NCI-H187 (cell line): ENCODE measurements at regions not wholly inside any gene's neighbourhood (a gene's known extent, or its start where the extent isn't known, plus 50 kb on each side); places are given as distances from the start of the nearest gene placed in this dataset.

ENCODE experiments used
- DNase-seq, 2 experiments: peaks; one replicate each; lab custom pipeline; 2025; lab: John Stamatoyannopoulos, UW

GRCh38 chr2:128401680-128402079 lies 83.0 kb upstream of the HS6ST1 start:
- no peak for DNase-seq

GRCh38 chr2:128402911-128403670 lies 84.4 kb upstream of the HS6ST1 start:
- DNase-seq = no peak

- no peak for DNase-seq
Observed at GRCh38 chr2:128403814-128404708, 85.4 kb upstream of the HS6ST1 start.

GRCh38 chr2:128404709-128405466 lies 86.2 kb upstream of the HS6ST1 start:
- no peak for DNase-seq

- DNase-seq = no peak
Observed at GRCh38 chr2:128405467-128405900, 86.8 kb upstream of the HS6ST1 start.

GRCh38 chr2:128405981-128406613 lies 87.4 kb upstream of the HS6ST1 start:
- DNase-seq = no peak

DNA sequence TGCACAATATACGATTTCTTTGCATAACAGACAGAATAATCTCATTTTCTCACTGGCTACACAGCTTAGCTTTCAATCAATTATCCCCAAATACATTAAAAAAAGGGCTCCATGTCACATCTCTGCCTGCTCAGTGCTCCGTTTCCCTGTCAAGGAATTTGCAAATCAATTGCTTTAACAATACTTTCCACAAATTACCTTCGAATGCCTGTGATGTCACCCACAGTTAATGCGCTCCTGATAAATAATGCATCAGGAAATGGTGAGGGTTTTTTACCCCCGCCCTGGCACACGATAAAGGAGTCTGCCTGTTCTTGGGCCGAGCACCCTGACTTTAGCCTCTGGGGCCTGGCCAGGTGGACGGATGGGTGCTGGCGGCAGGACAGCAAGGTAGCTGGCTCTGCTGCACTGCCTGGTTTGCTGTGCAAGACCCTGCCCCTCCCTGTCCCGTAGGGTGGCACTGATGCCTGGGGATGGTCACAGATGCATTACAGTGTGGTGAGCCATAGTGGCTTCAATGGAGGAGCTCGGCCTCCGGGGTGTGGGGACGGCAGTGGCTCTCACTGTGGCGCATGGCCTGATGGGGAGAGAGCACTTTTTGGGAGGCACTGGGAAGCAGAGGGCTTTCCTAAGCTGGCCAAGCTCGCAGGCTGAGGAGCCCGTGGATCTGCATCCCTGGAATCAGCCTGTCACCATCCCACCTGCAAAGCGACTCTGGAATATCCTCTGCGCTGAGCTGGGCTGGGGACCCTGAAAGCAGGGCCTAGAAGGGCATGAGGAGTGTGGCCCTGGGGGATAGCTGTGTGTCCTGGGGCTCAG lies 88.3 kb upstream of the HS6ST1 start:
- no peak for DNase-seq

DNA sequence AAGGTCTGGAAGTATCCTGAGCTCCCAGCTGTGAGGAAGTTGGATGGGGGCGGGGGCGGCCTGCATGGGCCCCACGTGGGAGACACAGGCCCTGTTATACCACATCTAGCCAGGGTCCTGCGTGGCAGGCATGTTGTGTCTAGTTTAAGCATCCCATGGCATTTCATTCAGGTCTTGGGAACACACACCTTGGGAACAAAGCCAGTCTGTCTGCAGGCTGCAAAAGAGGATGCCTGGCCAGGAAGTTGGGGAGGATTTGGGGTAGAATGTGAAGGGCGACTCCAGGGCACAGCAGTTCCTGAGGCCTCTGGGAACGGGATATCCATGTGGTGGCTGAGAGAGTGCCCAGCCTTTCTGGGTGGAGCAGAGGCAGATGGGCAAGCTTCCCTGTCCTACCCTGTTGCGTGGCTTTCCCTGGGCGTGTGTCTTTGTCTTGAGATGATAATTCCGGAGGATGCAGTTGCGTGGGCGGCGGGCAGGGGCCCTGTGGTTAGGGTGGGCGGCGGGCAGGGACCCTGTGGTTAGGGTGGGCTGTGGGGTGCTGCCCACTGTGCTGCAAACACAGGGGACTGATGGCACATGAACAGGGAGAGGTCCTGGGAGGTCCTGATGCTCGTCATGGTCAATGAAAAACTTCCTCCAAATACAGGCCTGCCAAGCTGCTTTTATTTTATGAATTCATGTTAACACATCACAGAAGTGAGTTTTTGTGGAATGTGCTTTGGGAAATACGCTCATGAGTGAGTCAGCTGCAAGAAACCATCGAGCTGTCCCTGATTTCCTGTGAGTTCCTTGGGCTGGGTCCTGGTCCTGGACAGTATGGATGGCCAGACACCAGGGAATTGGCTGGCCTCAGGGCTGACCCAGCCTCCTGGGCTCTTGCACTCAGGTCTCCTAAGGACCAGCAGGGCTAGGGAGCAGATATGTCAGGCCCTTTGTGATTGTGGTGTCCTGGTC lies 90.0 kb upstream of the HS6ST1 start:
- DNase-seq = no peak

GRCh38 chr2:128409326-128410034 lies 90.8 kb upstream of the HS6ST1 start:
- DNase-seq = no peak

DNA sequence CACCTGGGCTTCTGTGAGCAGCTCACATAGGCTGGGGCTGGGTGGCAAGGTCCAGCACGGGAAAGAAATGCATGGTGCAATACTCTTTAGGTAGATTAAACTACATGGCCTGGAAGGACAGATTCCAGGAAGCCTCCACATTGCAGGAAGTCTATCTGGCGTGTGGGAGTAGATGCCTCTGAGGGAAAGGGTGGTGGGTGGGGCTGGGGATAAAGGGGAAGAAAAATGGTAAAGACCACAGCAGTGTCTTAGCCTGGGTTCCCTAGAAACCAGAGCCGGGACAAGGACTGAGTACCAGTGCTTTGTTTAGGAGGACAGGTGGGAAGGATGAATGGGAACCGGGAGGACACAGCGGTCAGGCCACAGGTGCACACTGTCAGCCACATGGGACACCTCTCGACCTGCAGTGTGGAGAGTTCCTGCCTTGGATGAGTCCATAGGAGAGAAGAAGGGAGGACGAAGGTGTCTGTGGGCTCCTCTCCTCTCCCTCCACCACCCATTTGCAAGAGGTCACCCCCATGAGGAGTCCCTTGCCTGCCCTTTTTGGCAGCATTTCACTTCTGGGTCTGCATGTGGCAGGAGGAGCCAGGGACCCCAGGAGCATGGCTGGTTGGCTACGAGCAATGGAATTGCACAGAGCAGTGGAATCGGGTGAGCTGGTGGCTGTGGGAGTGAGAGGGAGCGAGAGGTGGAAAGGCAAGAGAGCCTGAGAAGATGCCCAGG lies 91.5 kb upstream of the HS6ST1 start:
- DNase-seq = no peak

DNA sequence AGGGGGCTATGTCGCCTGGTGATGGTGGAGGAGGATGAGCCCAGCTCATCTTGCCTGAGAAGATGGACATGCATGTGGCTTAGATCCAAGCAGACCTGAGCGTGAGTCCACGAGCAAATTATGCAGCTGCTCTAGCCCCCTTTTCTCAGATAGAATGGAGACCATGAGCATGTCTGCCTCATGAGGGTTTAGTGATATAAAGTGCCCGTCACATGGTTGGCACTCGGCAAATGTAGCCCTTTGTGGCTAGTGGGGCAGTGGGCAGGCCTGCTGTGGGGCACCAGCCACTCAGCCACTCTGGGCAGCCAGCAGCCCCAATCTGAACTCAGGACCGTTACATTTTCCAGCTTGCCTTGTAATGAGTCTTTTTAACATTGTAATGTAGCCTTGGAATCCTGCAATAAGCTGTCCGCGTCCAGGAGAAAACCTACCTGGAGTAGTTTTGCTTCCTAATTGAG lies 92.1 kb upstream of the HS6ST1 start:
- no peak for DNase-seq

GRCh38 chr2:128411431-128411830 lies 92.8 kb upstream of the HS6ST1 start:
- no peak for DNase-seq

DNA sequence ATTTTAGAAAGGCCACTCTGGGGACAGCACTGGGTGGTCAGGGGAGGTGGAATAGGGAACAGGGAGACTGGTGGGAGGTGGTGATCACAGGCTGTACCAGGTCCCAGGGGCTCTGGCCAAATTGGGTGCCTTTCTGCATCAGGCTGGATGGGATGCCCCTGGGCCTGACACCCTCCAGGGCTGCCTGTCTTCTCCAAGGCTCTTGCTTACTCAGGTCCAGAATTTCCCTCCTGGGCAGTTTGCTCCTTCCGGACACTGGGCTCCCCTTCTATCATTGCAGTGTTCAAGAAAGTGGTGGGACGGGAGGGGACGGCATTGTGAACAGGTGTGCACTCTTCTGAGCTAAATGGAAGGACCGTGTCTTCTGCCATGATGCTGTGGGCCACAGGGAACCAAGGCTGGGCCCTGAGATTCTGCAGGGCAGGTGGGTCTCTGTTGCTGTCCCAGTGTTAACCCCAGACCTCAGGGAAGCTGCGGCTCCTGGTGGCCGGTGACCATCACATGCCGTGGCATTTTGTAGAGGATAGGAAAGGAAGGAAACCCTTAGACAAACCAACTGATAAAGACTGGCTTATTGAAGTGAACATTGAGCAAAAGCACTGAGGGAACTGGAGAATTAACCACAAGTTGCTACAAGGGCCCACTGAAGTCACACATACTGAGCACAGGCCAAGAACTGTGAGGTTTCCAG lies 93.7 kb upstream of the HS6ST1 start:
- DNase-seq = no peak

GRCh38 chr2:128413014-128413717 lies 94.5 kb upstream of the HS6ST1 start:
- DNase-seq = no peak

GRCh38 chr2:128413718-128414341 lies 95.2 kb upstream of the HS6ST1 start:
- no peak for DNase-seq

- no peak for DNase-seq
Observed at GRCh38 chr2:128414351-128414750, 95.7 kb upstream of the HS6ST1 start.
